ENCODE measurements at regions not wholly inside any gene's neighbourhood (a gene's known extent, or its start where the extent isn't known, plus 50 kb on each side); places are given as distances from the start of the nearest gene placed in this dataset.
"Not testable (repeated sequence)": the region's sequence is repeated elsewhere in the genome, so short reads cannot be mapped to it uniquely, and the experiment has no call there.

DNA sequence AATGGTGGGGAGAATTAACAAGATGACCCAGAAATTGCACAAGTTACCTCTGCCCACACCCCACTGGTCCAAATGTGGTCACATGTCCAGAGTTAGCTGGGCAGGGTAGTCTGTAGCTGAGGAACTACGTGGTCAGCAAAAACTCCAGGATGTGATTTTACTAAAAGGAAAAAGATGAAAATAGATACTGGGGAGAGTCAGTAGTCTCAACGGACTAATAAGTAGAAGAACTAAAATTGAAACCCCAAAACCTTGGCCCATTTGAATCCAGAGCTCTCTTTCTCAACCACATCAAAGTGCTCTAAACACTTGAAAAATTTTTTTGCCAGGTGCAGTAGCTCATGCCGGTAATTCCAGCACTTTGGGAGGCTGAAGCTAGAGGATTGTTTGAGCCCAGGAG, 146.3 kb downstream of the SKIDA1 start:
- Histone ChIP-seq H3K9me3 (no peaks in the 10 kb centered on the region), H3K4me3 (no peak overlapping the region), H3K27me3 (no peaks in the 10 kb centered on the region), H3K4me1 (no peaks in the 10 kb centered on the region), H3K36me3 (no peaks in the 10 kb centered on the region), H3K27ac (no peak overlapping the region)
- TF ChIP-seq, protein P1, sequence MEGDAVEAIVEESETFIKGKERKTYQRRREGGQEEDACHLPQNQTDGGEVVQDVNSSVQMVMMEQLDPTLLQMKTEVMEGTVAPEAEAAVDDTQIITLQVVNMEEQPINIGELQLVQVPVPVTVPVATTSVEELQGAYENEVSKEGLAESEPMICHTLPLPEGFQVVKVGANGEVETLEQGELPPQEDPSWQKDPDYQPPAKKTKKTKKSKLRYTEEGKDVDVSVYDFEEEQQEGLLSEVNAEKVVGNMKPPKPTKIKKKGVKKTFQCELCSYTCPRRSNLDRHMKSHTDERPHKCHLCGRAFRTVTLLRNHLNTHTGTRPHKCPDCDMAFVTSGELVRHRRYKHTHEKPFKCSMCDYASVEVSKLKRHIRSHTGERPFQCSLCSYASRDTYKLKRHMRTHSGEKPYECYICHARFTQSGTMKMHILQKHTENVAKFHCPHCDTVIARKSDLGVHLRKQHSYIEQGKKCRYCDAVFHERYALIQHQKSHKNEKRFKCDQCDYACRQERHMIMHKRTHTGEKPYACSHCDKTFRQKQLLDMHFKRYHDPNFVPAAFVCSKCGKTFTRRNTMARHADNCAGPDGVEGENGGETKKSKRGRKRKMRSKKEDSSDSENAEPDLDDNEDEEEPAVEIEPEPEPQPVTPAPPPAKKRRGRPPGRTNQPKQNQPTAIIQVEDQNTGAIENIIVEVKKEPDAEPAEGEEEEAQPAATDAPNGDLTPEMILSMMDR (IDR thresholded peaks at IDR 0.05), result no peak
- no peak for DNase-seq (ENCODE audit: low spot score)

DNA sequence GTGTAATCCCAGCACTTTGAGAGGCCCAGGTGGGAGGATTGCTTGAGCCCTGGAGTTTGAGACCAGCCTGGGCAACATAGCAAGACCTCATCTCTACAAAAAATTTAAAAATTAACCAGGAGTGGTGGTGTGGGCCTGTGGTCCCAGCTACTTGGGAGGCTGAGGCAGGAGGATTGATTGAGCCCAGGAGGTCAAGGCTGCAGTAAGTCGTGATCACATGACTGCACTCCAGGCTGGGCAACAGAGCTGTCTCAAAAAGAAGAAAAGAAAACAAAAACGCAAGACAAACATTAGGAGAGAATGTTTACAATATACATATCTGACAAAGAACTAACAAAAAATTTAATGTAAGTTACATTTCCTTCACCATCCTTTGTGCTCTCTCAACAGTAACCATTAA, 150.2 kb downstream of the SKIDA1 start:
- H3K9me3 ChIP-seq; DNase-seq (ENCODE audit: low spot score); H3K27me3 ChIP-seq; H3K4me3 ChIP-seq; H3K27ac ChIP-seq; H3K36me3 ChIP-seq; H3K4me1 ChIP-seq: not testable (repeated sequence)

DNA sequence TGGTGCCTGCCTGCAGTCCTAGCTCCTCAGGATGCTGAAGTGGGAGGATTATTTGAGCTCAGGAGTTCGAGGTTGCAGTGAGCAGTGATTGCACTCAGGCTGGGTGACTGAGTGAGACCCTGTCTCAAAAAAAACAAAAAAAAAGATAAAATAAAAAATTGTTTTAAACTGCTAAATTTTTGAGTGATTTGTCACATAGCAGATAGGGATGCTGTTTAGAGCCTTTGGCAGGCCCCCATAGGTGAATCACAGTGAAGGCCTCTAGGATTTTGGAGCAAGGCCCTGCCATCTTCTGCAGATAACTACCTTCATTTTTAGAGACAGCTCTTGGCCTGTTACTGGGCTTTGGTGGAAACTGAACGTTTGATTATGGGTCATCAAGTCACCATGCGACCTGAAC, 151.6 kb downstream of the SKIDA1 start:
- not testable (repeated sequence) for DNase-seq (ENCODE audit: low spot score); H3K9me3 ChIP-seq; H3K36me3 ChIP-seq; H3K27me3 ChIP-seq; H3K27ac ChIP-seq; H3K4me3 ChIP-seq
- peaks cover 0 to 14% of the 10 kb centered on the region in 2 donors for H3K4me1 ChIP-seq

DNA sequence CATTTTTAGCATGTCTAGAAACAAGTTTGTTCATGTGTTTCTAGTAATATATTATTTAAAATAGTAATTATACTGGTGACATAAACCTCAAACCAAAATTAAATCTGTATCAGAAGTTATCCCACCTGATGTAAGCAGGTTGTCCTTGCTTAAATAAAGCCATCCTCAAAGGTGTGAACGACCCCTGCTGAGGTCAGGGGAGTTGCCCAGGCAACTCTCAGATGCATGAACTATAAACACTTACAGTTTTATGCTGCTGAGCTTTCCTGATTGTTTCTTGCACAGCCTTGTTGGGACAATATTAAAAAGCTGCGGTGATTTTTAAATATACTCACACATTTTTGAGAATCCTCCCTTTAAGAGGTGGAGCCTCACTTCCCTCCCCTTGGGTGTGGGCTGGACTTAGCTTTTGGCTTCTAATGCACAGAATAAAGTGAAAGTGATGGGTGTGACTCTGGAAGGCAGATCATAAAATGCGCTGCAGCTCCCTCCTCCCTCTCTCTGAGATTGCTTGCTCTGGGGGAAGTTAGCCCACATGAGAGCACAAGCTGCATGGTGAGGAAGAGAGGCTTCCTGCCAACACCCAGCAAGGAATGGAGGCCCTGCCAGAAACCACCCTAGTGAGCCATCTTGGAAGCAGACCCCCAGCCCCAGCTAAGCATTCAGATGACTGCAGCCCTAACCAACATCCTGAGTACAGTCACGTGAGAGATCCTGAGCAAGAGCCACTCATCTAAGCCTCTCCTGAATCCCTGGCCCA, 152.7 kb downstream of the SKIDA1 start:
- Histone ChIP-seq H3K36me3 (no peaks in the 10 kb centered on the region), H3K27ac (peak overlapping the region in 1 of 2 donors; percentile 16), H3K27me3 (no peaks in the 10 kb centered on the region), H3K4me1 (peaks cover 0 to 14% of the 10 kb centered on the region in 2 donors), H3K4me3 (peak overlapping the region in 1 of 2 donors; percentile 26), H3K9me3 (no peaks in the 10 kb centered on the region)
- TF ChIP-seq, protein P1 (IDR thresholded peaks at IDR 0.05), result no peak
- DNase-seq (ENCODE audit: low spot score), result peak; percentile 65

DNA sequence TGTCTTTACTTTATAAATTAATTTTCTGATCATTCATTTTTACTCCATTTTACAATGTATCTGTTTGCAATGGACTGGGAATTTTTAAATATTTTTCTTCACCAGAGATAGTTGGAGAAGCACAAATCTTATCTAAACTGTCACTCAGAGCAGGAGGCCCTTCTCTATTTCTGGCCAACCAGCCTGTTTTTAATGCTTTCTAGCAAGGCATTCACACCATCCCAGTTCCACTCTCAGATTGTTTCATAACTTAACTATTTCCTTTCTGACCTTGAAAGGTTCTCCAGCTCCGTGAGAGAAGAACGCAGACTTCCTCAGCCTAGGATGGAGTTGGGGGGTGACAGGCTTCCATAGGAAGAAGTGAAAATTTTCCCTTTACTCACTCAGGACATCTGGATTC, 155.8 kb downstream of the SKIDA1 start:
- DNase-seq (ENCODE audit: low spot score), result no peak
- H3K9me3 ChIP-seq, result no peaks in the 10 kb centered on the region
- H3K36me3 ChIP-seq, result no peaks in the 10 kb centered on the region
- H3K4me1 ChIP-seq, result peaks cover 0 to 22% of the 10 kb centered on the region in 2 donors
- TF ChIP-seq, protein P1 (IDR thresholded peaks at IDR 0.05), result no peak
- no peak overlapping the region for H3K4me3 ChIP-seq
- no peaks in the 10 kb centered on the region for H3K27me3 ChIP-seq
- no peak overlapping the region for H3K27ac ChIP-seq

DNA sequence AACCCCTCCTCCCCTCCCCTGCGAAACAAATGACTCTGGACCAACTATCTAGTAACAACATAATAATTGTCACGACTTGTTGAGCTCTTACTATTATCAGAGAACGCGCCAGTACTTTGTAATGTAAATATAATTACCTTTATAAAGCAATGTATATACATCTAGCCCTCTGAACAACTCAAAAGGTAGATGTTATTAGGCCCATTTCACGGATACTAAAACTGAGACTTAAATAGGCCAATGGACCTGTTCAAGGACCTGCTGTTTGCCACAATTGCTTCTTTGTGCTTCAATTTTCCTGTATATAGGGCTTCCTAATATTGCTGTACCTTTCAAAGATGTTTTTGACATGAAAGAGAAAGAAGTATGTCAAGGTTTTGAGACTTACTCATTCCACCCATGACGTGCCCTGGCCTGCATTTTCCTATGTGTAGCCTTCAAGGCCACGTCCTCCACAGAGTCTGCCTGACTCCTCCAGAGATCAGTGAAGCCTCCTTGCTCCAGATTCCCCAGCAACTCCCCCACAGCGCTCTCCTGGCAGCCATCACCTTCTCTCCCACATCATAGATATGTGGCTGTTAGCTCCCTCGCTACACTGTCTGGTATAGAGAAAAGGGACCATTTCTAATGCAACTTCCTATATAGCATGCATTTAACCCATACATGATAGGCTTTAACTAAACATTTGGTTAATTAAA, 156.6 kb downstream of the SKIDA1 start:
- no peak for DNase-seq (ENCODE audit: low spot score)
- TF ChIP-seq, protein P1 (IDR thresholded peaks at IDR 0.05), result no peak
- Histone ChIP-seq H3K27ac (no peak overlapping the region), H3K9me3 (no peaks in the 10 kb centered on the region), H3K4me1 (peaks cover 0 to 30% of the 10 kb centered on the region in 2 donors), H3K36me3 (no peaks in the 10 kb centered on the region), H3K4me3 (no peak overlapping the region), H3K27me3 (no peaks in the 10 kb centered on the region)

Data from right atrium auricular region (tissue), 2 donors.